Neural progenitor cell (in vitro differentiated cells): ENCODE measurements at regions not wholly inside any gene's neighbourhood (a gene's known extent, or its start where the extent isn't known, plus 50 kb on each side); places are given as distances from the start of the nearest gene placed in this dataset.

ENCODE experiments used
- DNase-seq: peaks from one replicate; pipeline ENCODE4 v3.0.0-alpha.2; 2016; ENCODE audit warnings: low spot score
- H2AFZ ChIP-seq: fragments of 200-600 bp; sonication (generic); replicated peaks from 2 replicates; pipeline ENCODE4 v1.6.1; 2016; ENCODE audit warnings: antibody characterized with exemption
- H3F3A ChIP-seq: fragments of 200-600 bp; sonication (generic); 2 replicates; pipeline ENCODE4 v1.6.1; 2016; ENCODE audit warnings: antibody characterized with exemption, low read depth
- H3K27ac ChIP-seq: fragments of 200-600 bp; sonication (generic); 2 replicates; pipeline ENCODE4 v1.5.1; 2016; ENCODE audit warnings: mild to moderate bottlenecking
- H3K27me3 ChIP-seq: fragments of 200-600 bp; sonication (generic); 2 replicates; pipeline ENCODE4 v1.6.1; 2016; ENCODE audit warnings: mild to moderate bottlenecking, moderate library complexity
- H3K36me3 ChIP-seq: fragments of 200-600 bp; sonication (generic); 2 replicates; pipeline ENCODE4 v1.5.1; 2016
- H3K4me1 ChIP-seq: fragments of 200-600 bp; sonication (generic); 2 replicates; pipeline ENCODE4 v1.6.1; 2016; ENCODE audit warnings: mixed run types
- H3K4me2 ChIP-seq: fragments of 200-600 bp; sonication (generic); 2 replicates; pipeline ENCODE4 v1.6.1; 2016
- H3K4me3 ChIP-seq: fragments of 200-600 bp; sonication (generic); 2 replicates; pipeline ENCODE4 v1.5.1; 2016
- H3K79me2 ChIP-seq: fragments of 200-600 bp; sonication (generic); 2 replicates; pipeline ENCODE4 v1.6.1; 2016; ENCODE audit warnings: low read depth
- H3K9ac ChIP-seq: fragments of 200-600 bp; sonication (generic); 2 replicates; pipeline ENCODE4 v1.6.1; 2016
- H3K9me3 ChIP-seq: fragments of 200-600 bp; sonication (generic); 2 replicates; pipeline ENCODE4 v1.5.1; 2016; ENCODE audit warnings: low read depth
- H4K20me1 ChIP-seq: fragments of 200-600 bp; sonication (generic); 2 replicates; pipeline ENCODE4 v1.6.1; 2016; ENCODE audit warnings: low read depth
- H3K27ac Mint-ChIP-seq: 3 replicates; pipeline ENCODE4 v1.8.0; 2021; ENCODE audit warnings: mixed read lengths
- H3K27me3 Mint-ChIP-seq: 2 replicates; pipeline ENCODE4 v1.8.0; 2022; ENCODE audit warnings: low read depth, mild to moderate bottlenecking, inconsistent platforms, moderate library complexity, mixed read lengths; ENCODE audit not compliant: insufficient read depth
- H3K36me3 Mint-ChIP-seq: 3 replicates; pipeline ENCODE4 v1.8.0; 2021; ENCODE audit warnings: mixed read lengths
- H3K4me1 Mint-ChIP-seq: 3 replicates; pipeline ENCODE4 v1.8.0; 2021; ENCODE audit warnings: mixed read lengths
- H3K4me3 Mint-ChIP-seq: 3 replicates; pipeline ENCODE4 v1.8.0; 2021; ENCODE audit warnings: mild to moderate bottlenecking, moderate library complexity, mixed read lengths
- H3K9me3 Mint-ChIP-seq: 3 replicates; pipeline ENCODE4 v1.8.0; 2020; ENCODE audit warnings: mixed read lengths
- EZH2 ChIP-seq: fragments of 200-600 bp; sonication (generic); IDR thresholded peaks from 2 replicates; pipeline ENCODE4 v1.6.1; 2017; ENCODE audit warnings: antibody characterized with exemption, mild to moderate bottlenecking, moderate library complexity
- EZH2phosphoT487 ChIP-seq: fragments of 200-600 bp; sonication (generic); IDR thresholded peaks from 2 replicates; pipeline ENCODE4 v1.6.1; 2017; ENCODE audit warnings: antibody characterized with exemption
- TF ChIP-seq, protein P1 (sequence below): fragments of 200-600 bp; sonication (generic); IDR thresholded peaks from 2 replicates; pipeline ENCODE4 v1.5.1; 2017; ENCODE audit warnings: antibody characterized with exemption, mild to moderate bottlenecking

DNA sequence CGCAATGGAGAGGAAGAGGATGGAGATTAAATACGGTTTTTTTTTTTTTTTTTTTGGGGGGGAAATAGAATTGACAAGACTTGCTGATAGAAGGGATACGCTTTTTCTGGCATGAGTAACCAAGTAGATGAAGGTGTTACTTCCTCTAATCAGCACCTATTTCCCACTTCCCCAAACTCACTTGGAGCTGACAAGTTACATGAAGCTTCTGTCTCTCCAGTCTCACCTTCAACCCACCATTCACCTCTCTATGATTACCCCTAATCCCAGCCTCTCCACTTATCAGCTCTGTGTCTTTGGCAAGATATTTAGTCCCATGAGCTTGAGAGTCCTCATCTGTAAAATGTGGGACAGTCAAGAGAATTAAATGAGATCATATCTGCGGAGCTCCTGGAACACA lies 185.9 kb upstream of the HS3ST3A1 start:
- H3K4me2 ChIP-seq, result no peak overlapping the region
- DNase-seq, result no peak
- no peaks in the 10 kb centered on the region for H4K20me1 ChIP-seq
- no peaks in the 10 kb centered on the region for H3K4me1 ChIP-seq
- H3K36me3 ChIP-seq, result no peaks in the 10 kb centered on the region
- TF ChIP-seq EZH2, result no peak
- Mint-ChIP-seq H3K9me3 (peaks cover 3% of the 10 kb centered on the region), H3K27me3 (no peaks in the 10 kb centered on the region), H3K36me3 (no peaks in the 10 kb centered on the region), H3K4me1 (no peaks in the 10 kb centered on the region), H3K4me3 (no peak overlapping the region), H3K27ac (no peak overlapping the region)
- no peak overlapping the region for H3K4me3 ChIP-seq
- H3K79me2 ChIP-seq, result no peaks in the 10 kb centered on the region
- H3F3A ChIP-seq, result peaks cover 11% of the 10 kb centered on the region
- no peak overlapping the region for H3K27ac ChIP-seq
- no peak overlapping the region for H3K9ac ChIP-seq
- H3K27me3 ChIP-seq, result no peaks in the 10 kb centered on the region
- H2AFZ ChIP-seq, result no peak overlapping the region
- peaks cover 3% of the 10 kb centered on the region for H3K9me3 ChIP-seq

DNA sequence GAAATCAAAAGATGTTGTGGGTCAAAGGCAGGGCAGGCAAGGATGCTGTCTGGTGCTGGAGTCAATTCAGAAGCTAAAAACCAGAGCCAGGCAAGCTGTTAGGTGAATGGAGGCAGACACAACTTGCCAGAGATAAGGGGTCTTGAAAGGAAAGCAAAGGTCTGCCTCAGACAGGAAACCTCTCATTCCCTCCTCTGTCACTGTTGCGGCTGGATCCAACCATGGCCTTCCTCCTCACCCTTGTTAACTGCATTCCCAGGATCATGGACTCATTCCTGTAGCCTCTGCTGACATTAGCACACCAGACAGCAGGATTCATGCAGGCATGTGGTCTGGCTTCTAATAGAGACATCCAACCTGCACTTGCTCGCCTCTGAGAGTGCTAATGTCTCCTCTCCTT lies 186.7 kb upstream of the HS3ST3A1 start:
- Mint-ChIP-seq H3K27me3 (no peaks in the 10 kb centered on the region), H3K9me3 (peaks cover 3% of the 10 kb centered on the region)

DNA sequence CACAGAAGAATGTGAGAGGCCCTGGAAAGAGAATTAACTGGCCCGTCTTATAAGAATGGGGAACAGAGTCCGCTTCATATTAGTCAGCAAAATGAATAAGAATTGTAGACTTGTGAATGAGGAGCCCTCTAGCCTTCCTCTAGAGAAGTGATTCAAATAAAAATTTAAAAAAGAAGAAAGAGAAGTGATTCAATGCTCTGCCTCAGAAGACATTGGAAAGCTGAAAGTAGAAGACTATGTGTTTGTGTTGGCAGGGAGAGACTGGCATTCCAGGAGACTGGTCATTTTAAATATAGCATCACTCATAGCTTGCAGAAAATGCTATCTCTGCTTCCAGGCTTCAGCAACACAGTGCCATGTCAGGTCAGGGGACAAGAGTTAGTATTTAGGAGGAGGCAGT lies 190.6 kb upstream of the HS3ST3A1 start:
- Histone ChIP-seq H3K4me3 (no peak overlapping the region), H2AFZ (no peak overlapping the region), H4K20me1 (no peaks in the 10 kb centered on the region), H3K4me1 (no peaks in the 10 kb centered on the region), H3F3A (no peaks in the 10 kb centered on the region), H3K79me2 (no peaks in the 10 kb centered on the region), H3K27me3 (no peaks in the 10 kb centered on the region), H3K9me3 (peaks cover 3% of the 10 kb centered on the region), H3K36me3 (no peaks in the 10 kb centered on the region), H3K27ac (no peak overlapping the region), H3K4me2 (no peak overlapping the region), H3K9ac (no peak overlapping the region)
- H3K27me3 Mint-ChIP-seq, result no peaks in the 10 kb centered on the region
- H3K36me3 Mint-ChIP-seq, result no peaks in the 10 kb centered on the region
- DNase-seq, result no peak
- TF ChIP-seq, protein P1, sequence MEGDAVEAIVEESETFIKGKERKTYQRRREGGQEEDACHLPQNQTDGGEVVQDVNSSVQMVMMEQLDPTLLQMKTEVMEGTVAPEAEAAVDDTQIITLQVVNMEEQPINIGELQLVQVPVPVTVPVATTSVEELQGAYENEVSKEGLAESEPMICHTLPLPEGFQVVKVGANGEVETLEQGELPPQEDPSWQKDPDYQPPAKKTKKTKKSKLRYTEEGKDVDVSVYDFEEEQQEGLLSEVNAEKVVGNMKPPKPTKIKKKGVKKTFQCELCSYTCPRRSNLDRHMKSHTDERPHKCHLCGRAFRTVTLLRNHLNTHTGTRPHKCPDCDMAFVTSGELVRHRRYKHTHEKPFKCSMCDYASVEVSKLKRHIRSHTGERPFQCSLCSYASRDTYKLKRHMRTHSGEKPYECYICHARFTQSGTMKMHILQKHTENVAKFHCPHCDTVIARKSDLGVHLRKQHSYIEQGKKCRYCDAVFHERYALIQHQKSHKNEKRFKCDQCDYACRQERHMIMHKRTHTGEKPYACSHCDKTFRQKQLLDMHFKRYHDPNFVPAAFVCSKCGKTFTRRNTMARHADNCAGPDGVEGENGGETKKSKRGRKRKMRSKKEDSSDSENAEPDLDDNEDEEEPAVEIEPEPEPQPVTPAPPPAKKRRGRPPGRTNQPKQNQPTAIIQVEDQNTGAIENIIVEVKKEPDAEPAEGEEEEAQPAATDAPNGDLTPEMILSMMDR, result no peak
- TF ChIP-seq EZH2phosphoT487 (no peak), EZH2 (no peak)
- peaks cover 3% of the 10 kb centered on the region for H3K9me3 Mint-ChIP-seq
- H3K4me1 Mint-ChIP-seq, result no peaks in the 10 kb centered on the region
- H3K27ac Mint-ChIP-seq, result no peak overlapping the region
- H3K4me3 Mint-ChIP-seq, result no peak overlapping the region

More for the DNA sequence above, 186.7 kb upstream of the HS3ST3A1 start:
- no peak overlapping the region for H3K4me3 Mint-ChIP-seq
- TF ChIP-seq EZH2phosphoT487 (no peak), EZH2 (no peak)
- TF ChIP-seq, protein P1, result no peak
- H3K4me2 ChIP-seq, result no peak overlapping the region
- no peak overlapping the region for H2AFZ ChIP-seq
- H4K20me1 ChIP-seq, result no peaks in the 10 kb centered on the region
- H3K36me3 Mint-ChIP-seq, result no peaks in the 10 kb centered on the region
- H3K4me3 ChIP-seq, result no peak overlapping the region
- no peaks in the 10 kb centered on the region for H3K36me3 ChIP-seq
- no peaks in the 10 kb centered on the region for H3K4me1 ChIP-seq
- H3K4me1 Mint-ChIP-seq, result no peaks in the 10 kb centered on the region
- peaks cover 3% of the 10 kb centered on the region for H3K9me3 ChIP-seq
- no peak overlapping the region for H3K27ac Mint-ChIP-seq
- H3K79me2 ChIP-seq, result no peaks in the 10 kb centered on the region
- no peak overlapping the region for H3K9ac ChIP-seq
- no peak for DNase-seq
- H3K27ac ChIP-seq, result no peak overlapping the region
- no peaks in the 10 kb centered on the region for H3K27me3 ChIP-seq
- H3F3A ChIP-seq, result peaks cover 8% of the 10 kb centered on the region

DNA sequence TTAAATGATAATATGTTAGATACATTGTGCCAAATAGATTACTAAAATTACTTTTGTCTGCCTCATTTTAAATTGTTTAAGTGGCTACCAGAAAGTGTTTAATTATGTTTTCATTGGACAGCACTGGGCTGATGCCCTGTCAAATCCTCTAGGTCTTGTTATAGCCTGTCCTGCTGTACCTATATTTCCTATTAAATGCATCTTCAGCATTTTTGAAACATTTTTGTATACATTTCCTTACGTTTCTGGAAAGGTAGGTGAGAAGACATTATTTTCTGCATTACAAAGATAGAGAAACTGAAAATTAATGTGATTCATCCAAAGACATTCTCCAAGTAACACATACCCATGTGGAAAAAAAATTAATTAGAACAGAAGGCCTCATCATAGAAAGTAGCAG lies 192.2 kb upstream of the HS3ST3A1 start:
- peaks cover 3% of the 10 kb centered on the region for H3K27me3 Mint-ChIP-seq
- no peaks in the 10 kb centered on the region for H3K36me3 Mint-ChIP-seq
- H3K36me3 ChIP-seq, result no peaks in the 10 kb centered on the region
- H2AFZ ChIP-seq, result no peak overlapping the region
- no peak overlapping the region for H3K27ac ChIP-seq
- TF ChIP-seq EZH2 (no peak), EZH2phosphoT487 (no peak)
- TF ChIP-seq, protein P1, result no peak
- no peaks in the 10 kb centered on the region for H3F3A ChIP-seq
- H3K4me2 ChIP-seq, result no peak overlapping the region
- no peak overlapping the region for H3K9ac ChIP-seq
- H3K27me3 ChIP-seq, result no peaks in the 10 kb centered on the region
- no peaks in the 10 kb centered on the region for H4K20me1 ChIP-seq
- no peaks in the 10 kb centered on the region for H3K4me1 ChIP-seq
- no peak overlapping the region for H3K27ac Mint-ChIP-seq
- peaks cover 3% of the 10 kb centered on the region for H3K9me3 ChIP-seq
- no peak for DNase-seq
- no peaks in the 10 kb centered on the region for H3K4me1 Mint-ChIP-seq
- H3K79me2 ChIP-seq, result no peaks in the 10 kb centered on the region
- H3K9me3 Mint-ChIP-seq, result peaks cover 3% of the 10 kb centered on the region
- no peak overlapping the region for H3K4me3 Mint-ChIP-seq
- H3K4me3 ChIP-seq, result no peak overlapping the region
